C4-2B (cell line): ENCODE measurements at regions not wholly inside any gene's neighbourhood (a gene's known extent, or its start where the extent isn't known, plus 50 kb on each side); places are given as distances from the start of the nearest gene placed in this dataset.

Experiments used
- ZFX ChIP-seq: fragments of 450-650 bp; IDR thresholded peaks from 2 replicates; pipeline ENCODE4 v1.6.1; 2017
- TF ChIP-seq, protein P1 (sequence below): fragments of 450-650 bp; conservative IDR thresholded peaks from 2 replicates; pipeline ENCODE4 v1.5.1; 2017; ENCODE audit warnings: mild to moderate bottlenecking

DNA sequence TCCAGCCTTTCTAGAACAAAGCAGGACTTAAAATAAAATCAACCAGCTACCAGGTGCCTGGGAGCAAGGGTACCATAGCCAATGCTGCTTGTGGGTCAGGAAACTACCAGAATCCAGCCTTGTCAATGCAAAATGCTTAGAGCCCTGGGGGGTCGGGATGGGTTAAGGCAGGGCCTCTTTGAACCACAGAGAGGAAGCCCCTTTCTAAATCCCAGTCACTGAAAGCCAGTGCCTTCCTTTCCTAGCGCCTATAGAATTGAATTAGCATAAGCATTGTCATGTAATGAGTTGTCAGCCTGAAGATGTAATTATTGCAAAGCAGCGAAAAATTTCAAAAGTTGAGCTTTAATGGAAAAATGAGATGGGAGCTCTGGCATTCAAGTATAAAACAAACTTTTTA is 176.6 kb upstream of the DAB1 start:
- TF ChIP-seq, protein P1, sequence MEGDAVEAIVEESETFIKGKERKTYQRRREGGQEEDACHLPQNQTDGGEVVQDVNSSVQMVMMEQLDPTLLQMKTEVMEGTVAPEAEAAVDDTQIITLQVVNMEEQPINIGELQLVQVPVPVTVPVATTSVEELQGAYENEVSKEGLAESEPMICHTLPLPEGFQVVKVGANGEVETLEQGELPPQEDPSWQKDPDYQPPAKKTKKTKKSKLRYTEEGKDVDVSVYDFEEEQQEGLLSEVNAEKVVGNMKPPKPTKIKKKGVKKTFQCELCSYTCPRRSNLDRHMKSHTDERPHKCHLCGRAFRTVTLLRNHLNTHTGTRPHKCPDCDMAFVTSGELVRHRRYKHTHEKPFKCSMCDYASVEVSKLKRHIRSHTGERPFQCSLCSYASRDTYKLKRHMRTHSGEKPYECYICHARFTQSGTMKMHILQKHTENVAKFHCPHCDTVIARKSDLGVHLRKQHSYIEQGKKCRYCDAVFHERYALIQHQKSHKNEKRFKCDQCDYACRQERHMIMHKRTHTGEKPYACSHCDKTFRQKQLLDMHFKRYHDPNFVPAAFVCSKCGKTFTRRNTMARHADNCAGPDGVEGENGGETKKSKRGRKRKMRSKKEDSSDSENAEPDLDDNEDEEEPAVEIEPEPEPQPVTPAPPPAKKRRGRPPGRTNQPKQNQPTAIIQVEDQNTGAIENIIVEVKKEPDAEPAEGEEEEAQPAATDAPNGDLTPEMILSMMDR: no peak
- no peak for TF ChIP-seq ZFX
